ENCODE measurements at regions not wholly inside any gene's neighbourhood (a gene's known extent, or its start where the extent isn't known, plus 50 kb on each side); places are given as distances from the start of the nearest gene placed in this dataset.

DNA sequence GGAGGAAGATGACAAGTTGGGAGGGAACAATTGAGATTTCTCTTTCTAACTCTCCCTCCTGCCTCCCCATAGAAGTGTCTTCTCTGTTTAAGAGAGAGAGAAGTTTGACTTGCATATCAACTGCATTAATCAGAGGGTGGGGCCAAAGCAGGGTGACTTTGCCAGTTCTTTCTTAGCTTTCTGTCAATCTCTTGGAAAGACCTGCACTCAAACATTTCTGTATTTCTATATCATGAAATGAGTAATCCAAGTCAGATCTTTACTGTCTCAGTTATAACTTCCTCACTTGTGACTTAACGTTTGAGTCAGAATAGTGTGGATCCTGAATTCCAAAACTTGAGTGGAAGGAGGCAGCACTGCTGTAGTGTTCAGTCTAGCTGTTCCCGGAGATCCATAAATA is 180.8 kb upstream of the KCNK2 start:
- POLR2A ChIA-PET (ENCODE audit: partially characterized antibody): no interaction called here
- H3K9me3 ChIP-seq (ENCODE audit: insufficient read depth in 2 of 2, low read depth in 1 of 2, low read length in 1 of 2): no peaks in the 10 kb centered on the region
- no peak overlapping the region for H3K14ac ChIP-seq (ENCODE audit: insufficient read length)
- FAIRE-seq: no peak
- DNase-seq (ENCODE audit: low read depth in 1 of 2, low spot score in 2 of 2): no peak
- CTCF ChIA-PET (ENCODE audit: partially characterized antibody): no interaction called here
- no peak overlapping the region for H2AFZ ChIP-seq (ENCODE audit: low read length)
- no peak overlapping the region for H2BK120ac ChIP-seq (replicated peaks; ENCODE audit: low read depth, low read length)
- no peak overlapping the region for H3K23ac ChIP-seq (ENCODE audit: insufficient read length)
- H2BK5ac ChIP-seq (ENCODE audit: low read depth, low read length): no peak overlapping the region
- H3K36me3 ChIP-seq (ENCODE audit: control insufficient read depth in 2 of 4, insufficient read depth in 4 of 4, low read length in 3 of 4): no peaks in the 10 kb centered on the region
- H2BK15ac ChIP-seq (ENCODE audit: low read length): no peak overlapping the region
- H2BK20ac ChIP-seq (ENCODE audit: low read length): no peak overlapping the region
- H3K4me3 ChIP-seq (ENCODE audit: extremely low read depth in 1 of 4, insufficient read depth in 2 of 4, low read depth in 3 of 4, low read length in 4 of 4): no peak overlapping the region
- no peak overlapping the region for H3K18ac ChIP-seq (ENCODE audit: extremely low read depth, low read length)
- TF ChIP-seq BACH1 (IDR thresholded peaks at IDR 0.05; ENCODE audit: low read length) (no peak), GTF2F1 (IDR thresholded peaks at IDR 0.05; ENCODE audit: borderline replicate concordance, low read depth, low read length) (no peak)
- no peak overlapping the region for H3K27ac ChIP-seq (ENCODE audit: low read depth, low read length)
- no peak overlapping the region for H3K9ac ChIP-seq (replicated peaks in 1 of 4; ENCODE audit: extremely low read depth in 1 of 4, low read depth in 3 of 4, low read length in 3 of 4)
- H3K27me3 ChIP-seq (replicated peaks in 1 of 4; ENCODE audit: control insufficient read depth in 3 of 4, extremely low read depth in 1 of 4, insufficient read depth in 3 of 4, low read length in 3 of 4): peaks cover 0 to 1% (median 0%) of the 10 kb centered on the region in 4 experiments; a peak in 1 of 7 replicates
- H4K91ac ChIP-seq (replicated peaks; ENCODE audit: insufficient read length, low read length): no peak overlapping the region
- no peak overlapping the region for H3K56ac ChIP-seq (replicated peaks; ENCODE audit: insufficient read length, low read depth, low read length)
- H3K4me1 ChIP-seq (replicated peaks in 1 of 4; ENCODE audit: control insufficient read depth in 3 of 4, insufficient read depth in 4 of 4, low read length in 3 of 4): peaks cover 0 to 2% (median 0%) of the 10 kb centered on the region in 4 experiments; a peak in 1 of 7 replicates
- no peak overlapping the region for H3K4me2 ChIP-seq (ENCODE audit: insufficient read depth in 1 of 2, low read depth in 2 of 2, low read length in 2 of 2)
- no peaks in the 10 kb centered on the region for H3K23me2 ChIP-seq (ENCODE audit: low read depth, low read length)
- 87% methylated on average over 2 of the region's 2 CpGs; no CpG with 5 or more reads in 1 of the 2 experiments for WGBS, 2 experiments (ENCODE audit: extremely low coverage in 1 of 2, insufficient coverage in 1 of 2, insufficient read length in 1 of 2, insufficient replicate concordance in 2 of 2, low coverage in 1 of 2, low lambda C conversion rate in 2 of 2, missing lambda C conversion rate in 1 of 2)
- H3K4ac ChIP-seq (replicated peaks; ENCODE audit: insufficient read length, low read depth, low read length): no peak overlapping the region
- no peaks in the 10 kb centered on the region for H3K79me2 ChIP-seq (ENCODE audit: control insufficient read depth in 1 of 2, insufficient read depth in 2 of 2, low read length in 2 of 2)
- H2BK12ac ChIP-seq (ENCODE audit: low read depth, low read length): no peak overlapping the region
- no peak overlapping the region for H2AK5ac ChIP-seq (ENCODE audit: low read depth, low read length)
- no peaks in the 10 kb centered on the region for H4K20me1 ChIP-seq (replicated peaks in 1 of 2; ENCODE audit: control insufficient read depth in 1 of 2, insufficient read depth in 2 of 2, low read length in 2 of 2)
- H3K79me1 ChIP-seq (ENCODE audit: low read depth, low read length): no peaks in the 10 kb centered on the region
- H4K8ac ChIP-seq (ENCODE audit: extremely low read depth, insufficient read depth, low read length): no peak overlapping the region
- H4K5ac ChIP-seq (ENCODE audit: insufficient read length, low read depth, low read length): no peak overlapping the region
